ENCODE measurements at regions not wholly inside any gene's neighbourhood (a gene's known extent, or its start where the extent isn't known, plus 50 kb on each side); places are given as distances from the start of the nearest gene placed in this dataset.

GRCh38 chr12:108462686-108463085 is 52.4 kb upstream of the FICD start:
- ChIA-PET CTCF (no interaction called here), POLR2A (no interaction called here)

- POLR2A ChIA-PET: no interaction called here
- CTCF ChIA-PET: no interaction called here
Measured at GRCh38 chr12:108461058-108461660, 53.9 kb upstream of the FICD start.

GRCh38 chr12:108459149-108459548 is 55.9 kb upstream of the FICD start:
- ChIA-PET CTCF (no interaction called here), POLR2A (no interaction called here)

GRCh38 chr12:108457734-108458361 is 57.2 kb upstream of the FICD start:
- POLR2A ChIA-PET: no interaction called here

GRCh38 chr12:108457006-108457733 is 57.9 kb upstream of the FICD start:
- ChIA-PET POLR2A (interaction anchor here (0.6 kb wide), 1 partner anchor 95 kb away, joined by 3 read pairs; no protein-coding TSS in a partner anchor), CTCF (interaction anchor here (0.6 to 1.0 kb wide), 2 partner anchors 47 to 332 kb away, joined by 3 read pairs; no protein-coding TSS in a partner anchor)

More at GRCh38 chr12:108457734-108458361, 57.2 kb upstream of the FICD start:
- CTCF ChIA-PET: no interaction called here

GRCh38 chr12:108455706-108456105 is 59.4 kb upstream of the FICD start:
- ChIA-PET POLR2A (no interaction called here), CTCF (interaction anchor here (1.0 kb wide), 1 partner anchor 11 kb away, joined by 3 read pairs; no protein-coding TSS in a partner anchor)

GRCh38 chr12:108454539-108455139 is 60.4 kb upstream of the FICD start:
- ChIA-PET CTCF (no interaction called here), POLR2A (no interaction called here)

GRCh38 chr12:108449478-108449877 is 65.6 kb upstream of the FICD start:
- CTCF ChIA-PET: no interaction called here
- POLR2A ChIA-PET: no interaction called here

- ChIA-PET CTCF (no interaction called here), POLR2A (no interaction called here)
Measured at GRCh38 chr12:108448246-108448645, 66.8 kb upstream of the FICD start.

- ChIA-PET POLR2A (no interaction called here), CTCF (no interaction called here)
Measured at GRCh38 chr12:108447168-108447832, 67.8 kb upstream of the FICD start.

- ChIA-PET CTCF (no interaction called here), POLR2A (no interaction called here)
Measured at GRCh38 chr12:108446766-108447165, 68.3 kb upstream of the FICD start.

- POLR2A ChIA-PET: no interaction called here
- CTCF ChIA-PET: no interaction called here
Measured at GRCh38 chr12:108442910-108443309, 72.2 kb upstream of the FICD start.

- CTCF ChIA-PET: no interaction called here
- POLR2A ChIA-PET: no interaction called here
Measured at GRCh38 chr12:108442067-108442466, 73.0 kb upstream of the FICD start.

- POLR2A ChIA-PET: no interaction called here
- CTCF ChIA-PET: no interaction called here
Measured at GRCh38 chr12:108441549-108441948, 73.5 kb upstream of the FICD start.

- POLR2A ChIA-PET: no interaction called here
- CTCF ChIA-PET: no interaction called here
Measured at GRCh38 chr12:108440736-108441135, 74.3 kb upstream of the FICD start.

GRCh38 chr12:108438667-108439066 is 76.4 kb upstream of the FICD start:
- ChIA-PET POLR2A (no interaction called here), CTCF (no interaction called here)

- POLR2A ChIA-PET: no interaction called here
Measured at GRCh38 chr12:108432423-108433121, 82.5 kb upstream of the FICD start.

GRCh38 chr12:108430926-108431325 is 84.2 kb upstream of the FICD start:
- ChIA-PET CTCF (no interaction called here), POLR2A (no interaction called here)

More at GRCh38 chr12:108432423-108433121, 82.5 kb upstream of the FICD start:
- CTCF ChIA-PET: no interaction called here

- CTCF ChIA-PET: no interaction called here
- POLR2A ChIA-PET: no interaction called here
Measured at GRCh38 chr12:108430245-108430644, 84.8 kb upstream of the FICD start.

- ChIA-PET CTCF (no interaction called here), POLR2A (no interaction called here)
Measured at GRCh38 chr12:108425238-108425795, 86.2 kb upstream of the CMKLR1 start.
